Endothelial cell of umbilical vein (primary cell): ENCODE measurements at regions not wholly inside any gene's neighbourhood (a gene's known extent, or its start where the extent isn't known, plus 50 kb on each side); places are given as distances from the start of the nearest gene placed in this dataset.

Source experiments
- BruUV-seq: library from RNA; stranded (reverse); fragments of 400-500 nt; replicated peaks from 2 replicates; lab custom pipeline; 2021; lab: Mats Ljungman, UMichigan
- CTCF ChIA-PET: fragments of 300-600, 350-600 bp; sonication (Branson Sonifier 250); formaldehyde crosslinking; loops from one replicate; lab custom pipeline; 2021; ENCODE audit warnings: antibody characterized with exemption, inconsistent platforms; lab: Charles Lee
- POLR2A ChIA-PET: fragments of 300-600, 350-600 bp; sonication (Branson Sonifier 250); formaldehyde crosslinking; loops from one replicate; lab custom pipeline; 2021; ENCODE audit warnings: antibody characterized with exemption, inconsistent platforms; lab: Charles Lee
- DNase-seq: peaks from one replicate; pipeline ENCODE4 v3.0.0-alpha.2; 2011; ENCODE audit warnings: low read depth, low spot score
- FAIRE-seq: peaks from 2 replicates; lab custom pipeline; 2011; peaks lifted over from hg19 to GRCh38; lab: Jason Lieb, UNC
- H2AFZ ChIP-seq: 2 replicates; pipeline ENCODE4 v1.6.0; 2012; ENCODE audit warnings: low read depth, low read length, control low read depth, inconsistent platforms
- H3K27ac ChIP-seq: 2 replicates; pipeline ENCODE4 v1.5.1; 2011; ENCODE audit warnings: low read depth, mild to moderate bottlenecking, control low read depth, low read length, moderate library complexity; ENCODE audit not compliant: insufficient read depth
- H3K27me3 ChIP-seq, 2 experiments: 2 replicates each; pipeline versions ENCODE4 v1.6.0 to v1.6.1; 2011; ENCODE audit warnings: low read length in 2 of 2, mixed read lengths in 1 of 2; ENCODE audit not compliant: control insufficient read depth in 2 of 2, insufficient read depth in 2 of 2
- H3K36me3 ChIP-seq, 2 experiments: 2 replicates in 1 of 2; 3 replicates in 1 of 2; pipeline ENCODE4 v1.5.1; 2011; ENCODE audit warnings: low read length in 2 of 2, mild to moderate bottlenecking in 1 of 2, moderate library complexity in 1 of 2; ENCODE audit not compliant: control insufficient read depth in 2 of 2, insufficient read depth in 2 of 2; ENCODE audit errors: extremely low read depth in 1 of 2
- H3K4me1 ChIP-seq: 3 replicates; pipeline ENCODE4 v1.5.1; 2011; ENCODE audit warnings: mild to moderate bottlenecking, low read length; ENCODE audit not compliant: control insufficient read depth, insufficient read depth; ENCODE audit errors: extremely low read depth
- H3K4me2 ChIP-seq: 2 replicates; pipeline ENCODE4 v1.6.1; 2011; ENCODE audit warnings: low read length, control low read depth, mixed read lengths; ENCODE audit not compliant: insufficient read depth
- H3K4me3 ChIP-seq, 3 experiments: fragments of 200-600 bp in 1 of 3; sonication (generic), shearing (Covaris generic) in 1 of 3; replicated peaks in 1 of 3; 2 replicates each; pipeline ENCODE4 v1.5.1; 2011 to 2016; ENCODE audit warnings: control low read depth in 3 of 3, low read length in 3 of 3, mild to moderate bottlenecking in 2 of 3, inconsistent platforms in 1 of 3, low read depth in 1 of 3, moderate library complexity in 1 of 3; ENCODE audit not compliant: insufficient read depth in 1 of 3
- H3K79me2 ChIP-seq: 2 replicates; pipeline ENCODE4 v1.6.0; 2012; ENCODE audit warnings: low read length, inconsistent platforms; ENCODE audit not compliant: control insufficient read depth, insufficient read depth
- H3K9ac ChIP-seq: replicated peaks from 2 replicates; pipeline ENCODE3; 2011; ENCODE audit warnings: low read length, control low read depth; ENCODE audit not compliant: insufficient read depth; ENCODE audit errors: extremely low read depth
- H3K9me1 ChIP-seq: replicated peaks from 3 replicates; pipeline ENCODE4 v1.6.0; 2011; ENCODE audit warnings: mild to moderate bottlenecking, low read length; ENCODE audit not compliant: control insufficient read depth, insufficient read depth; ENCODE audit errors: extremely low read depth
- H3K9me3 ChIP-seq: replicated peaks from 2 replicates; pipeline ENCODE4 v1.5.1; 2012; ENCODE audit warnings: low read length, inconsistent platforms; ENCODE audit not compliant: control insufficient read depth, insufficient read depth
- H4K20me1 ChIP-seq: replicated peaks from 2 replicates; pipeline ENCODE3; 2011; ENCODE audit warnings: mild to moderate bottlenecking, low read length; ENCODE audit not compliant: control insufficient read depth, insufficient read depth; ENCODE audit errors: extremely low read depth
- MAX ChIP-seq: IDR thresholded peaks from 2 replicates; pipeline ENCODE4 v1.6.1; 2011; ENCODE audit not compliant: insufficient read depth, insufficient read length
- POLR2AphosphoS5 ChIP-seq: IDR thresholded peaks from 2 replicates; pipeline ENCODE4 v1.6.1; 2012; ENCODE audit warnings: low read depth, mild to moderate bottlenecking, control low read depth, low read length, moderate library complexity; ENCODE audit not compliant: insufficient read depth
- dilution Hi-C: fragments of 300-500 bp; cut with MboI; formaldehyde crosslinking; loops from one replicate; pipeline ENCODE4 v1.15.0; 2019; ENCODE audit warnings: low sequenced_read_pairs; ENCODE audit not compliant: extremely low pct_ligation_motif_present
- intact Hi-C: fragments of 100-400 bp; cut with micrococcal nuclease; formaldehyde crosslinking; loops from one replicate; pipeline ENCODE4 v1.10.0; 2022
- TF ChIP-seq, protein P1 (sequence below), 2 donors: IDR thresholded peaks; 1 replicate in 1 of 2; 2 replicates in 1 of 2; pipeline ENCODE4 v1.5.1; 2011; ENCODE audit warnings: low read length in 2 of 2, mild to moderate bottlenecking in 2 of 2, moderate library complexity in 2 of 2, control low read depth in 1 of 2, inconsistent platforms in 1 of 2, low read depth in 1 of 2; ENCODE audit not compliant: insufficient read depth in 1 of 2; ENCODE audit errors: extremely low read depth in 1 of 2

- BruUV-seq: no TSS peak
- Histone ChIP-seq H3K79me2 (no peaks in the 10 kb centered on the region), H2AFZ (peak overlapping the region; percentile 82), H4K20me1 (no peaks in the 10 kb centered on the region), H3K27me3 (no peaks in the 10 kb centered on the region), H3K9me1 (no peaks in the 10 kb centered on the region), H3K4me2 (peak overlapping the region; percentile 32), H3K36me3 (peaks cover 0 to 2% of the 10 kb centered on the region in 2 experiments), H3K27ac (peak overlapping the region; percentile 28), H3K9ac (no peak overlapping the region), H3K4me1 (peaks cover 25% of the 10 kb centered on the region), H3K9me3 (peaks cover 2% of the 10 kb centered on the region), H3K4me3 (no peak overlapping the region)
- dilution Hi-C loops: no loop called here
- POLR2A ChIA-PET: interaction anchor here (1.2 kb wide), 1 partner anchor 187 kb away, joined by 4 read pairs; the partner anchor contains the start of gene PHLDA1
- no peak for FAIRE-seq
- TF ChIP-seq POLR2AphosphoS5: no peak
- TF ChIP-seq, protein P1, sequence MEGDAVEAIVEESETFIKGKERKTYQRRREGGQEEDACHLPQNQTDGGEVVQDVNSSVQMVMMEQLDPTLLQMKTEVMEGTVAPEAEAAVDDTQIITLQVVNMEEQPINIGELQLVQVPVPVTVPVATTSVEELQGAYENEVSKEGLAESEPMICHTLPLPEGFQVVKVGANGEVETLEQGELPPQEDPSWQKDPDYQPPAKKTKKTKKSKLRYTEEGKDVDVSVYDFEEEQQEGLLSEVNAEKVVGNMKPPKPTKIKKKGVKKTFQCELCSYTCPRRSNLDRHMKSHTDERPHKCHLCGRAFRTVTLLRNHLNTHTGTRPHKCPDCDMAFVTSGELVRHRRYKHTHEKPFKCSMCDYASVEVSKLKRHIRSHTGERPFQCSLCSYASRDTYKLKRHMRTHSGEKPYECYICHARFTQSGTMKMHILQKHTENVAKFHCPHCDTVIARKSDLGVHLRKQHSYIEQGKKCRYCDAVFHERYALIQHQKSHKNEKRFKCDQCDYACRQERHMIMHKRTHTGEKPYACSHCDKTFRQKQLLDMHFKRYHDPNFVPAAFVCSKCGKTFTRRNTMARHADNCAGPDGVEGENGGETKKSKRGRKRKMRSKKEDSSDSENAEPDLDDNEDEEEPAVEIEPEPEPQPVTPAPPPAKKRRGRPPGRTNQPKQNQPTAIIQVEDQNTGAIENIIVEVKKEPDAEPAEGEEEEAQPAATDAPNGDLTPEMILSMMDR (IDR thresholded peaks at IDR 0.05; ENCODE audit: extremely low read depth in 1 of 2, insufficient read depth in 1 of 2, low read depth in 1 of 2, low read length in 2 of 2): no peak
- no peak for TF ChIP-seq MAX
- no peak for DNase-seq
- CTCF ChIA-PET: interaction anchor here (0.7 to 1.3 kb wide), 2 partner anchors 73 to 317 kb away, joined by 3 read pairs; no protein-coding TSS in a partner anchor
- intact Hi-C loops: loop anchor here (10.0 kb wide), 1 partner anchor 320 kb away; no protein-coding TSS in a partner anchor
These were observed 186.6 kb downstream of the PHLDA1 start for GRCh38 chr12:75844985-75845384.
